ENCODE measurements at regions not wholly inside any gene's neighbourhood (a gene's known extent, or its start where the extent isn't known, plus 50 kb on each side); places are given as distances from the start of the nearest gene placed in this dataset.
A peak's percentile ranks its signal among the peaks of the same experiment; 100 is the strongest.
"Not testable (repeated sequence)": the region's sequence is repeated elsewhere in the genome, so short reads cannot be mapped to it uniquely, and the experiment has no call there.

GRCh38 chr2:87543797-87544196, 204.1 kb upstream of the PLGLB2 start:
- H3K4me2 ChIP-seq (ENCODE audit: control insufficient read depth, extremely low read depth, insufficient read depth, low read depth, low read length); FAIRE-seq; H3K27me3 ChIP-seq (ENCODE audit: control insufficient read depth, extremely low read depth, insufficient read depth, low read length); H2AFZ ChIP-seq (ENCODE audit: control insufficient read depth, low read length); H4K20me1 ChIP-seq (ENCODE audit: control insufficient read depth, extremely low read depth, insufficient read depth, low read length); H3K9ac ChIP-seq (ENCODE audit: control insufficient read depth, extremely low read depth, insufficient read depth, low read length); H3K36me3 ChIP-seq (ENCODE audit: control insufficient read depth in 2 of 2, extremely low read depth in 1 of 2, insufficient read depth in 2 of 2, low read length in 2 of 2); DNase-seq (ENCODE audit: low read depth, low spot score); H3K9me1 ChIP-seq (ENCODE audit: control insufficient read depth, extremely low read depth, insufficient read depth, low read length); H3K27ac ChIP-seq (ENCODE audit: control insufficient read depth, insufficient read depth, low read length); H3K4me1 ChIP-seq (ENCODE audit: control insufficient read depth, extremely low read depth, insufficient read depth, low read length); dilution Hi-C loops (cut with MboI; ENCODE audit: extremely low pct_ligation_motif_present, low sequenced_read_pairs); H3K4me3 ChIP-seq (ENCODE audit: control insufficient read depth in 2 of 3, extremely low read depth in 1 of 3, insufficient read depth in 2 of 3, low read depth in 1 of 3, low read length in 3 of 3); H3K79me2 ChIP-seq (ENCODE audit: control insufficient read depth, insufficient read depth, low read length); H3K9me3 ChIP-seq (ENCODE audit: control insufficient read depth, low read depth, low read length): not testable (repeated sequence)

- H3K9ac ChIP-seq (ENCODE audit: control insufficient read depth, extremely low read depth, insufficient read depth, low read length); H4K20me1 ChIP-seq (ENCODE audit: control insufficient read depth, extremely low read depth, insufficient read depth, low read length); H3K27me3 ChIP-seq (ENCODE audit: control insufficient read depth, extremely low read depth, insufficient read depth, low read length); H3K27ac ChIP-seq (ENCODE audit: control insufficient read depth, insufficient read depth, low read length); H3K4me3 ChIP-seq (ENCODE audit: control insufficient read depth in 2 of 3, extremely low read depth in 1 of 3, insufficient read depth in 2 of 3, low read depth in 1 of 3, low read length in 3 of 3); FAIRE-seq; H3K36me3 ChIP-seq (ENCODE audit: control insufficient read depth in 2 of 2, extremely low read depth in 1 of 2, insufficient read depth in 2 of 2, low read length in 2 of 2); DNase-seq (ENCODE audit: low read depth, low spot score); H2AFZ ChIP-seq (ENCODE audit: control insufficient read depth, low read length); H3K79me2 ChIP-seq (ENCODE audit: control insufficient read depth, insufficient read depth, low read length); H3K4me1 ChIP-seq (ENCODE audit: control insufficient read depth, extremely low read depth, insufficient read depth, low read length); dilution Hi-C loops (cut with MboI; ENCODE audit: extremely low pct_ligation_motif_present, low sequenced_read_pairs); H3K9me3 ChIP-seq (ENCODE audit: control insufficient read depth, low read depth, low read length); H3K9me1 ChIP-seq (ENCODE audit: control insufficient read depth, extremely low read depth, insufficient read depth, low read length); H3K4me2 ChIP-seq (ENCODE audit: control insufficient read depth, extremely low read depth, insufficient read depth, low read depth, low read length): not testable (repeated sequence)
These were observed 200.8 kb upstream of the PLGLB2 start for GRCh38 chr2:87547106-87547505.

GRCh38 chr2:87547966-87548365, 199.9 kb upstream of the PLGLB2 start:
- H3K4me2 ChIP-seq (ENCODE audit: control insufficient read depth, extremely low read depth, insufficient read depth, low read depth, low read length); H3K9ac ChIP-seq (ENCODE audit: control insufficient read depth, extremely low read depth, insufficient read depth, low read length); H3K4me1 ChIP-seq (ENCODE audit: control insufficient read depth, extremely low read depth, insufficient read depth, low read length); H2AFZ ChIP-seq (ENCODE audit: control insufficient read depth, low read length); H4K20me1 ChIP-seq (ENCODE audit: control insufficient read depth, extremely low read depth, insufficient read depth, low read length); dilution Hi-C loops (cut with MboI; ENCODE audit: extremely low pct_ligation_motif_present, low sequenced_read_pairs); H3K27me3 ChIP-seq (ENCODE audit: control insufficient read depth, extremely low read depth, insufficient read depth, low read length); DNase-seq (ENCODE audit: low read depth, low spot score); H3K9me1 ChIP-seq (ENCODE audit: control insufficient read depth, extremely low read depth, insufficient read depth, low read length); H3K79me2 ChIP-seq (ENCODE audit: control insufficient read depth, insufficient read depth, low read length); H3K9me3 ChIP-seq (ENCODE audit: control insufficient read depth, low read depth, low read length); H3K27ac ChIP-seq (ENCODE audit: control insufficient read depth, insufficient read depth, low read length); H3K4me3 ChIP-seq (ENCODE audit: control insufficient read depth in 2 of 3, extremely low read depth in 1 of 3, insufficient read depth in 2 of 3, low read depth in 1 of 3, low read length in 3 of 3); H3K36me3 ChIP-seq (ENCODE audit: control insufficient read depth in 2 of 2, extremely low read depth in 1 of 2, insufficient read depth in 2 of 2, low read length in 2 of 2): not testable (repeated sequence)
- peak; percentile 83 for FAIRE-seq

DNA sequence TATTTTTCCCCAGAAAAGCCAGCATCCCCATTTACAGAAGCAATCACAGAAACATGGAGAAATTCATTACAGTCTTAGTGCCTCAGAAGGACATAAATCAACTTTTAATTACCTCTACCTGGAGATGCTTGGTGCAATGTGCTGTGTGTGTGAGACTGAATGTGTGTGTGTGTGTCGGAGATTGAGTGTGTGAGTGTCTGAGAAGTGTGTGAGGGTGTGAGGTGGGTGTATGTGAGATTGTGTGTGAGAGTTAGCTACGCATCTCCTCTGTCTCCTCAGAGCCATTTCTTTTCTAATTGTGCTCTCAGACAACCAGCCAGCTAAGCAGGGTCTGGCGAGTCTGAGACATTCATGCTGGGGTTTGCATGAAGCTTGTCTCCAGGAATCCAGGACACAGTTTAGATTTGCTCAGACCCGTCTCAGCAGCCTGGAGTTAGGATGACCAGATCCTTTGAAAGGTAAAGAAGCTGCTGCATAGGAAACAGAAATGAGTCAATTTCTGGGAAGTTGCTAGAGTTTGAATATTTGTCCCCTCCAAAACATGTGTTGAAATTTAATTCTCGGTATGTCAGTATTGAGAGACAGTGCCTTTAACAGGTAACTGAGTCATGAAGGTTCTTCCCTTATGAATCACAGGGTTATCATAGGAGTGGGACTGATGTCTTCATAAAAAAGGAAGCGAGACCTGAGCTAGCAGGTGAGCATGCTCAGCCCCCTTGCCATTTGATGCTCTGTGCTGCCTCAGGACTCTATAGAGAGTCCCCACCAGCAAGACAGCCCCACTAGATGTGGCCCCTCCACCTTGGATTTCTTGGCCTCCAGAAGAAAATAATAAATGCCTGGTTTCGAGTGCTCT, 199.0 kb upstream of the PLGLB2 start:
- FAIRE-seq, result peak; percentile 96

GRCh38 chr2:87549561-87550202, 198.2 kb upstream of the PLGLB2 start:
- DNase-seq (ENCODE audit: low read depth, low spot score); H3K4me2 ChIP-seq (ENCODE audit: control insufficient read depth, extremely low read depth, insufficient read depth, low read depth, low read length); H3K79me2 ChIP-seq (ENCODE audit: control insufficient read depth, insufficient read depth, low read length); H3K36me3 ChIP-seq (ENCODE audit: control insufficient read depth in 2 of 2, extremely low read depth in 1 of 2, insufficient read depth in 2 of 2, low read length in 2 of 2); dilution Hi-C loops (cut with MboI; ENCODE audit: extremely low pct_ligation_motif_present, low sequenced_read_pairs); H3K27ac ChIP-seq (ENCODE audit: control insufficient read depth, insufficient read depth, low read length); H3K9me3 ChIP-seq (ENCODE audit: control insufficient read depth, low read depth, low read length); H3K9ac ChIP-seq (ENCODE audit: control insufficient read depth, extremely low read depth, insufficient read depth, low read length); H3K4me3 ChIP-seq (ENCODE audit: control insufficient read depth in 2 of 3, extremely low read depth in 1 of 3, insufficient read depth in 2 of 3, low read depth in 1 of 3, low read length in 3 of 3); H3K27me3 ChIP-seq (ENCODE audit: control insufficient read depth, extremely low read depth, insufficient read depth, low read length); FAIRE-seq; H3K9me1 ChIP-seq (ENCODE audit: control insufficient read depth, extremely low read depth, insufficient read depth, low read length); H3K4me1 ChIP-seq (ENCODE audit: control insufficient read depth, extremely low read depth, insufficient read depth, low read length); H4K20me1 ChIP-seq (ENCODE audit: control insufficient read depth, extremely low read depth, insufficient read depth, low read length); H2AFZ ChIP-seq (ENCODE audit: control insufficient read depth, low read length): not testable (repeated sequence)

More for the DNA sequence above, 199.0 kb upstream of the PLGLB2 start:
- H3K9me1 ChIP-seq (ENCODE audit: control insufficient read depth, extremely low read depth, insufficient read depth, low read length); H3K4me3 ChIP-seq (ENCODE audit: control insufficient read depth in 2 of 3, extremely low read depth in 1 of 3, insufficient read depth in 2 of 3, low read depth in 1 of 3, low read length in 3 of 3); H3K27ac ChIP-seq (ENCODE audit: control insufficient read depth, insufficient read depth, low read length); H3K4me2 ChIP-seq (ENCODE audit: control insufficient read depth, extremely low read depth, insufficient read depth, low read depth, low read length); H2AFZ ChIP-seq (ENCODE audit: control insufficient read depth, low read length); H4K20me1 ChIP-seq (ENCODE audit: control insufficient read depth, extremely low read depth, insufficient read depth, low read length); H3K36me3 ChIP-seq (ENCODE audit: control insufficient read depth in 2 of 2, extremely low read depth in 1 of 2, insufficient read depth in 2 of 2, low read length in 2 of 2); DNase-seq (ENCODE audit: low read depth, low spot score); H3K9ac ChIP-seq (ENCODE audit: control insufficient read depth, extremely low read depth, insufficient read depth, low read length); H3K79me2 ChIP-seq (ENCODE audit: control insufficient read depth, insufficient read depth, low read length); dilution Hi-C loops (cut with MboI; ENCODE audit: extremely low pct_ligation_motif_present, low sequenced_read_pairs); H3K27me3 ChIP-seq (ENCODE audit: control insufficient read depth, extremely low read depth, insufficient read depth, low read length); H3K9me3 ChIP-seq (ENCODE audit: control insufficient read depth, low read depth, low read length); H3K4me1 ChIP-seq (ENCODE audit: control insufficient read depth, extremely low read depth, insufficient read depth, low read length): not testable (repeated sequence)
